ENCODE measurements at regions not wholly inside any gene's neighbourhood (a gene's known extent, or its start where the extent isn't known, plus 50 kb on each side); places are given as distances from the start of the nearest gene placed in this dataset.

GRCh38 chr1:80827666-80828065, 973.1 kb upstream of the ADGRL2 start:
- TF ChIP-seq POLR2A (IDR thresholded peaks at IDR 0.05; ENCODE audit: low read depth) = no peak
- no peak for TF ChIP-seq CTCF (IDR thresholded peaks at IDR 0.05)
- no peak for TF ChIP-seq POLR2AphosphoS5 (IDR thresholded peaks at IDR 0.05)
- TF ChIP-seq EP300 (IDR thresholded peaks at IDR 0.05) = no peak
